ENCODE measurements at regions not wholly inside any gene's neighbourhood (a gene's known extent, or its start where the extent isn't known, plus 50 kb on each side); places are given as distances from the start of the nearest gene placed in this dataset.

GRCh38 chr16:48959204-48959603 lies 322.4 kb downstream of the CBLN1 start:
- Histone ChIP-seq H3K27ac (ENCODE audit: low read depth in 2 of 2, low read length in 1 of 2) (no peak overlapping the region), H4K20me1 (ENCODE audit: insufficient read depth) (no peaks in the 10 kb centered on the region), H3K9ac (no peak overlapping the region), H2AFZ (ENCODE audit: low read depth) (no peak overlapping the region), H3K4me3 (ENCODE audit: low read depth in 2 of 2, low read length in 1 of 2) (no peak overlapping the region), H3K4me1 (ENCODE audit: control insufficient read depth in 1 of 2, insufficient read depth in 2 of 2, low read depth in 1 of 2, low read length in 1 of 2) (no peaks in the 10 kb centered on the region; a peak in 1 of 4 replicates), H3F3A (replicated peaks; ENCODE audit: insufficient read depth) (peaks cover 5% of the 10 kb centered on the region), H3K9me2 (no peaks in the 10 kb centered on the region), H3K27me3 (ENCODE audit: insufficient read depth) (no peaks in the 10 kb centered on the region), H3K4me2 (no peak overlapping the region), H3K9me3 (no peaks in the 10 kb centered on the region), H3K36me3 (replicated peaks in 1 of 2; ENCODE audit: control insufficient read depth in 1 of 2, insufficient read depth in 2 of 2, low read length in 1 of 2) (no peaks in the 10 kb centered on the region), H3K79me2 (ENCODE audit: insufficient read depth) (no peaks in the 10 kb centered on the region)
- DNase-seq, result no peak
- no peak for TF ChIP-seq TAF1 (IDR thresholded peaks at IDR 0.05; ENCODE audit: borderline replicate concordance, low read depth, low read length)
- 22% methylated on average over 3 of the region's 3 CpGs for WGBS (ENCODE audit: low lambda C conversion rate)
- ChIA-PET POLR2A (interaction anchor here (1.2 kb wide), 1 partner anchor 13 kb away, joined by 3 read pairs; no protein-coding TSS in a partner anchor), CTCF (interaction anchor here (1.2 kb wide), 1 partner anchor 26 kb away, joined by 3 read pairs; no protein-coding TSS in a partner anchor)

GRCh38 chr16:48958681-48959080 lies 323.0 kb downstream of the CBLN1 start:
- Histone ChIP-seq H3K9me3 (no peaks in the 10 kb centered on the region), H3K36me3 (replicated peaks in 1 of 2; ENCODE audit: control insufficient read depth in 1 of 2, insufficient read depth in 2 of 2, low read length in 1 of 2) (no peaks in the 10 kb centered on the region), H3K27me3 (ENCODE audit: insufficient read depth) (no peaks in the 10 kb centered on the region), H3F3A (replicated peaks; ENCODE audit: insufficient read depth) (peaks cover 5% of the 10 kb centered on the region), H2AFZ (ENCODE audit: low read depth) (no peak overlapping the region), H3K4me3 (ENCODE audit: low read depth in 2 of 2, low read length in 1 of 2) (no peak overlapping the region), H3K27ac (ENCODE audit: low read depth in 2 of 2, low read length in 1 of 2) (no peak overlapping the region), H3K9me2 (no peaks in the 10 kb centered on the region), H3K4me2 (no peak overlapping the region), H3K79me2 (ENCODE audit: insufficient read depth) (no peaks in the 10 kb centered on the region), H3K4me1 (ENCODE audit: control insufficient read depth in 1 of 2, insufficient read depth in 2 of 2, low read depth in 1 of 2, low read length in 1 of 2) (no peaks in the 10 kb centered on the region; a peak in 1 of 4 replicates), H3K9ac (no peak overlapping the region), H4K20me1 (ENCODE audit: insufficient read depth) (no peaks in the 10 kb centered on the region)
- no peak for DNase-seq
- 33% methylated on average over 5 of the region's 5 CpGs for WGBS (ENCODE audit: low lambda C conversion rate)
- POLR2A ChIA-PET, result interaction anchor here (1.2 kb wide), 1 partner anchor 13 kb away, joined by 3 read pairs; no protein-coding TSS in a partner anchor
- CTCF ChIA-PET, result interaction anchor here (0.6 to 1.2 kb wide), 2 partner anchors 19 to 26 kb away, joined by 3 read pairs; no protein-coding TSS in a partner anchor
- TF ChIP-seq, protein P1, sequence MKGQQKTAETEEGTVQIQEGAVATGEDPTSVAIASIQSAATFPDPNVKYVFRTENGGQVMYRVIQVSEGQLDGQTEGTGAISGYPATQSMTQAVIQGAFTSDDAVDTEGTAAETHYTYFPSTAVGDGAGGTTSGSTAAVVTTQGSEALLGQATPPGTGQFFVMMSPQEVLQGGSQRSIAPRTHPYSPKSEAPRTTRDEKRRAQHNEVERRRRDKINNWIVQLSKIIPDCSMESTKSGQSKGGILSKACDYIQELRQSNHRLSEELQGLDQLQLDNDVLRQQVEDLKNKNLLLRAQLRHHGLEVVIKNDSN (IDR thresholded peaks at IDR 0.05; ENCODE audit: borderline replicate concordance, low read depth), result no peak
- TF ChIP-seq, protein P2, sequence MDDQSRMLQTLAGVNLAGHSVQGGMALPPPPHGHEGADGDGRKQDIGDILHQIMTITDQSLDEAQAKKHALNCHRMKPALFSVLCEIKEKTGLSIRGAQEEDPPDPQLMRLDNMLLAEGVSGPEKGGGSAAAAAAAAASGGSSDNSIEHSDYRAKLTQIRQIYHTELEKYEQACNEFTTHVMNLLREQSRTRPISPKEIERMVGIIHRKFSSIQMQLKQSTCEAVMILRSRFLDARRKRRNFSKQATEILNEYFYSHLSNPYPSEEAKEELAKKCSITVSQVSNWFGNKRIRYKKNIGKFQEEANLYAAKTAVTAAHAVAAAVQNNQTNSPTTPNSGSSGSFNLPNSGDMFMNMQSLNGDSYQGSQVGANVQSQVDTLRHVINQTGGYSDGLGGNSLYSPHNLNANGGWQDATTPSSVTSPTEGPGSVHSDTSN (IDR thresholded peaks at IDR 0.05), result no peak
- TF ChIP-seq RCOR1 (IDR thresholded peaks at IDR 0.05; ENCODE audit: low read length) (no peak), TCF12 (IDR thresholded peaks at IDR 0.05) (no peak), RXRA (IDR thresholded peaks at IDR 0.05; ENCODE audit: borderline replicate concordance, low read depth) (no peak), SMC3 (IDR thresholded peaks at IDR 0.05; ENCODE audit: low read depth, low read length) (no peak), NRF1 (IDR thresholded peaks at IDR 0.05; ENCODE audit: low read depth, low read length) (no peak), JUND (IDR thresholded peaks at IDR 0.05) (no peak), GABPA (IDR thresholded peaks at IDR 0.05; ENCODE audit: low read depth) (no peak), NFIC (IDR thresholded peaks at IDR 0.05; ENCODE audit: borderline replicate concordance) (no peak), MEF2A (IDR thresholded peaks at IDR 0.05; ENCODE audit: borderline replicate concordance, low read depth) (no peak), IRF3 (IDR thresholded peaks at IDR 0.05; ENCODE audit: low read depth, low read length) (no peak), MXI1 (IDR thresholded peaks at IDR 0.05; ENCODE audit: low read depth, low read length) (no peak)
